H9 (cell line): ENCODE measurements at regions not wholly inside any gene's neighbourhood (a gene's known extent, or its start where the extent isn't known, plus 50 kb on each side); places are given as distances from the start of the nearest gene placed in this dataset.

ENCODE experiments used
- DNase-seq: peaks from one replicate; pipeline ENCODE4 v3.0.0-alpha.2; 2017
- H2AFZ ChIP-seq: one replicate; pipeline ENCODE4 v1.6.1; 2013; ENCODE audit warnings: mild to moderate bottlenecking, low read length, control low read depth, moderate library complexity
- H2AK5ac ChIP-seq: 2 replicates; pipeline ENCODE4 v1.6.1; 2013; ENCODE audit warnings: low read length, control low read depth, mixed read lengths; ENCODE audit not compliant: insufficient read length
- H2BK120ac ChIP-seq: one replicate; pipeline ENCODE4 v1.6.1; 2013; ENCODE audit warnings: low read depth, mild to moderate bottlenecking, low read length, control low read depth, inconsistent platforms; ENCODE audit not compliant: poor library complexity, severe bottlenecking
- H2BK12ac ChIP-seq: 2 replicates; pipeline ENCODE4 v1.6.1; 2013; ENCODE audit warnings: low read length, control low read depth, mixed read lengths, low read depth; ENCODE audit not compliant: insufficient read length
- H2BK15ac ChIP-seq: 2 replicates; pipeline ENCODE4 v1.6.1; 2013; ENCODE audit warnings: low read depth, low read length, control low read depth
- H2BK20ac ChIP-seq: one replicate; pipeline ENCODE4 v1.6.1; 2013; ENCODE audit warnings: low read depth, mild to moderate bottlenecking, low read length, control low read depth, inconsistent platforms; ENCODE audit not compliant: poor library complexity, severe bottlenecking
- H2BK5ac ChIP-seq: 2 replicates; pipeline ENCODE4 v1.6.1; 2013; ENCODE audit warnings: low read length, control low read depth, mixed read lengths; ENCODE audit not compliant: insufficient read length
- H3K14ac ChIP-seq: 2 replicates; pipeline ENCODE4 v1.6.1; 2013; ENCODE audit warnings: low read length, control low read depth; ENCODE audit not compliant: insufficient read depth
- H3K18ac ChIP-seq: 2 replicates; pipeline ENCODE4 v1.6.1; 2013; ENCODE audit warnings: low read depth, mild to moderate bottlenecking, mixed read lengths, low read length, control low read depth; ENCODE audit not compliant: insufficient read length
- H3K23ac ChIP-seq: 2 replicates; pipeline ENCODE4 v1.6.1; 2013; ENCODE audit warnings: low read length, control low read depth, mixed read lengths, low read depth; ENCODE audit not compliant: insufficient read length
- H3K23me2 ChIP-seq: 2 replicates; pipeline ENCODE4 v1.6.1; 2013; ENCODE audit warnings: low read depth, mild to moderate bottlenecking, mixed read lengths, low read length, control low read depth; ENCODE audit not compliant: insufficient read length, poor library complexity, severe bottlenecking
- H3K27ac ChIP-seq: 2 replicates; pipeline ENCODE4 v1.5.1; 2013; ENCODE audit warnings: low read length, control low read depth, mixed read lengths, low read depth; ENCODE audit not compliant: insufficient read length
- H3K27me3 ChIP-seq: 2 replicates; pipeline ENCODE4 v1.6.1; 2013; ENCODE audit warnings: low read length, control low read depth, inconsistent platforms; ENCODE audit not compliant: insufficient read depth
- H3K4ac ChIP-seq: 2 replicates; pipeline ENCODE4 v1.6.1; 2013; ENCODE audit warnings: low read depth, mild to moderate bottlenecking, control low read depth, inconsistent platforms, low read length, moderate library complexity
- H3K4me1 ChIP-seq: 2 replicates; pipeline ENCODE4 v1.6.1; 2013; ENCODE audit warnings: low read length, control low read depth, inconsistent platforms; ENCODE audit not compliant: insufficient read depth
- H3K4me2 ChIP-seq: 2 replicates; pipeline ENCODE4 v1.6.1; 2013; ENCODE audit warnings: low read length, control low read depth, mixed read lengths; ENCODE audit not compliant: insufficient read length, insufficient read depth
- H3K56ac ChIP-seq: 2 replicates; pipeline ENCODE4 v1.6.1; 2013; ENCODE audit warnings: low read depth, mild to moderate bottlenecking, mixed read lengths, low read length, control low read depth; ENCODE audit not compliant: insufficient read length
- H3K79me1 ChIP-seq: 2 replicates; pipeline ENCODE4 v1.6.1; 2013; ENCODE audit warnings: low read depth, mild to moderate bottlenecking, moderate library complexity, low read length, control low read depth, inconsistent platforms; ENCODE audit not compliant: insufficient read depth, poor library complexity, severe bottlenecking
- H3K79me2 ChIP-seq: 2 replicates; pipeline ENCODE4 v1.6.1; 2013; ENCODE audit warnings: low read length, control low read depth, inconsistent platforms; ENCODE audit not compliant: insufficient read depth
- H3K9ac ChIP-seq: 2 replicates; pipeline ENCODE4 v1.6.1; 2013; ENCODE audit warnings: low read length, control low read depth, mixed read lengths; ENCODE audit not compliant: insufficient read length; ENCODE audit errors: extremely low read depth
- H3K9me3 ChIP-seq: one replicate; pipeline ENCODE4 v1.6.1; 2013; ENCODE audit warnings: low read depth, low read length, inconsistent platforms; ENCODE audit not compliant: control insufficient read depth
- H3T11ph ChIP-seq: one replicate; pipeline ENCODE4 v1.6.1; 2013; ENCODE audit warnings: mild to moderate bottlenecking, low read length, control low read depth, inconsistent platforms
- H4K20me1 ChIP-seq: one replicate; pipeline ENCODE4 v1.6.1; 2013; ENCODE audit not compliant: control insufficient read depth, insufficient read length, insufficient read depth
- H4K5ac ChIP-seq: 2 replicates; pipeline ENCODE4 v1.6.1; 2013; ENCODE audit warnings: low read depth, mild to moderate bottlenecking, mixed read lengths, low read length, control low read depth; ENCODE audit not compliant: insufficient read length
- H4K8ac ChIP-seq: replicated peaks from 2 replicates; pipeline ENCODE4 v1.6.1; 2013; ENCODE audit warnings: low read length, control low read depth, mixed read lengths, low read depth; ENCODE audit not compliant: insufficient read length
- H4K91ac ChIP-seq: 2 replicates; pipeline ENCODE4 v1.6.1; 2013; ENCODE audit warnings: low read depth, mild to moderate bottlenecking, moderate library complexity, mixed read lengths, low read length, control low read depth; ENCODE audit not compliant: insufficient read length
- H3K27ac Mint-ChIP-seq, 3 experiments: 2 replicates in 2 of 3; 3 replicates in 1 of 3; pipeline ENCODE4 v1.8.0; 2020 to 2021; ENCODE audit warnings: mixed read lengths in 3 of 3, mild to moderate bottlenecking in 1 of 3, moderate library complexity in 1 of 3
- H3K27me3 Mint-ChIP-seq: 2 replicates; pipeline ENCODE4 v1.8.0; 2021; ENCODE audit warnings: low read depth, mild to moderate bottlenecking, moderate library complexity, mixed read lengths
- H3K36me3 Mint-ChIP-seq, 3 experiments: 2 replicates in 2 of 3; 3 replicates in 1 of 3; pipeline ENCODE4 v1.8.0; 2020 to 2021; ENCODE audit warnings: low read depth in 3 of 3, mixed read lengths in 3 of 3; ENCODE audit not compliant: insufficient read depth in 1 of 3
- H3K4me1 Mint-ChIP-seq, 2 experiments: 2 replicates each; pipeline ENCODE4 v1.8.0; 2020; ENCODE audit warnings: mixed read lengths in 2 of 2
- H3K4me3 Mint-ChIP-seq, 2 experiments: 2 replicates in 1 of 2; 3 replicates in 1 of 2; pipeline ENCODE4 v1.8.0; 2020 to 2021; ENCODE audit warnings: mild to moderate bottlenecking in 2 of 2, mixed read lengths in 2 of 2, moderate library complexity in 1 of 2
- H3K9me3 Mint-ChIP-seq, 2 experiments: 2 replicates in 1 of 2; 3 replicates in 1 of 2; pipeline ENCODE4 v1.8.0; 2020; ENCODE audit warnings: mild to moderate bottlenecking in 2 of 2, mixed read lengths in 2 of 2, moderate library complexity in 1 of 2
- WGBS: extraction: QIAGEN DNeasy Blood & Tissue Kit; methylation state at CpG from one replicate; pipeline ENCODE4 v1.1.7; 2013; ENCODE audit warnings: missing lambda C conversion rate, low lambda C conversion rate, mixed read lengths; ENCODE audit not compliant: insufficient read length; ENCODE audit errors: extremely low coverage; 5-methylcytosine and 5-hydroxymethylcytosine counted together
- TF ChIP-seq, protein P1 (sequence below): fragments of 200-600 bp; sonication (generic); conservative IDR thresholded peaks from 3 replicates; pipeline ENCODE4 v1.8.0; 2021; ENCODE audit warnings: antibody characterized with exemption, mild to moderate bottlenecking

DNA sequence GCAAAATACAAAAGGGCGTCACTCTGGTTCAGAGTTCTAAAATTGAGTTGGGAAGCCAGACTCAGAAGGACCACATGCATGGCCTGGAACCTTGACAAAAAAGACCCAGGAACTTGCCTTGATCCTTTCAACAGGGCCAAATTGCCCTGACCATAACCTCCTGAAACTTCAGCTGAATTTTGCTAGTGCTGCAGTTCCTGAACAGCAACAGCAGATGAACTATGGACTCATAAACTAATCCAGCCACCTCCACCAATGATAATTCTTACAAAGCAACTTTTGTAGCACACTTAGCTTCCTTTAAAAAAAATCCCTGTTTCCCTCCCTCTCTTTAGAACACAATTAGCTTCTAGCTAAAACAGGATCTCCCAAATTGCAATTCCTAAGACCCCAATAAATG lies 155.9 kb downstream of the MAT2B start:
- Histone ChIP-seq H3K4me1 (no peaks in the 10 kb centered on the region), H2BK12ac (no peak overlapping the region), H3K4me2 (no peak overlapping the region), H2AFZ (no peak overlapping the region), H4K5ac (no peak overlapping the region), H3K9ac (no peak overlapping the region), H2BK20ac (no peak overlapping the region), H3T11ph (no peak overlapping the region), H3K56ac (no peak overlapping the region), H3K18ac (no peak overlapping the region), H4K91ac (no peak overlapping the region), H4K20me1 (peaks cover 2% of the 10 kb centered on the region), H3K23ac (no peak overlapping the region), H3K27ac (no peak overlapping the region), H3K4ac (no peak overlapping the region), H3K79me2 (no peaks in the 10 kb centered on the region), H2BK120ac (no peak overlapping the region), H2AK5ac (no peak overlapping the region), H4K8ac (no peak overlapping the region), H3K27me3 (no peaks in the 10 kb centered on the region), H2BK15ac (no peak overlapping the region), H3K23me2 (no peaks in the 10 kb centered on the region), H3K14ac (no peak overlapping the region), H3K9me3 (no peaks in the 10 kb centered on the region), H2BK5ac (no peak overlapping the region), H3K79me1 (no peaks in the 10 kb centered on the region)
- no CpG with 5 or more reads among the region's 1 CpG for WGBS
- TF ChIP-seq, protein P1, sequence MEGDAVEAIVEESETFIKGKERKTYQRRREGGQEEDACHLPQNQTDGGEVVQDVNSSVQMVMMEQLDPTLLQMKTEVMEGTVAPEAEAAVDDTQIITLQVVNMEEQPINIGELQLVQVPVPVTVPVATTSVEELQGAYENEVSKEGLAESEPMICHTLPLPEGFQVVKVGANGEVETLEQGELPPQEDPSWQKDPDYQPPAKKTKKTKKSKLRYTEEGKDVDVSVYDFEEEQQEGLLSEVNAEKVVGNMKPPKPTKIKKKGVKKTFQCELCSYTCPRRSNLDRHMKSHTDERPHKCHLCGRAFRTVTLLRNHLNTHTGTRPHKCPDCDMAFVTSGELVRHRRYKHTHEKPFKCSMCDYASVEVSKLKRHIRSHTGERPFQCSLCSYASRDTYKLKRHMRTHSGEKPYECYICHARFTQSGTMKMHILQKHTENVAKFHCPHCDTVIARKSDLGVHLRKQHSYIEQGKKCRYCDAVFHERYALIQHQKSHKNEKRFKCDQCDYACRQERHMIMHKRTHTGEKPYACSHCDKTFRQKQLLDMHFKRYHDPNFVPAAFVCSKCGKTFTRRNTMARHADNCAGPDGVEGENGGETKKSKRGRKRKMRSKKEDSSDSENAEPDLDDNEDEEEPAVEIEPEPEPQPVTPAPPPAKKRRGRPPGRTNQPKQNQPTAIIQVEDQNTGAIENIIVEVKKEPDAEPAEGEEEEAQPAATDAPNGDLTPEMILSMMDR = no peak
- Mint-ChIP-seq H3K4me1 (no peaks in the 10 kb centered on the region), H3K9me3 (no peaks in the 10 kb centered on the region), H3K4me3 (no peak overlapping the region), H3K27ac (no peak overlapping the region), H3K27me3 (no peaks in the 10 kb centered on the region; the same call in 1 of the 2 replicates), H3K36me3 (no peaks in the 10 kb centered on the region)
- DNase-seq = no peak
